ENCODE measurements at regions not wholly inside any gene's neighbourhood (a gene's known extent, or its start where the extent isn't known, plus 50 kb on each side); places are given as distances from the start of the nearest gene placed in this dataset.
"Not testable (repeated sequence)": the region's sequence is repeated elsewhere in the genome, so short reads cannot be mapped to it uniquely, and the experiment has no call there.

DNA sequence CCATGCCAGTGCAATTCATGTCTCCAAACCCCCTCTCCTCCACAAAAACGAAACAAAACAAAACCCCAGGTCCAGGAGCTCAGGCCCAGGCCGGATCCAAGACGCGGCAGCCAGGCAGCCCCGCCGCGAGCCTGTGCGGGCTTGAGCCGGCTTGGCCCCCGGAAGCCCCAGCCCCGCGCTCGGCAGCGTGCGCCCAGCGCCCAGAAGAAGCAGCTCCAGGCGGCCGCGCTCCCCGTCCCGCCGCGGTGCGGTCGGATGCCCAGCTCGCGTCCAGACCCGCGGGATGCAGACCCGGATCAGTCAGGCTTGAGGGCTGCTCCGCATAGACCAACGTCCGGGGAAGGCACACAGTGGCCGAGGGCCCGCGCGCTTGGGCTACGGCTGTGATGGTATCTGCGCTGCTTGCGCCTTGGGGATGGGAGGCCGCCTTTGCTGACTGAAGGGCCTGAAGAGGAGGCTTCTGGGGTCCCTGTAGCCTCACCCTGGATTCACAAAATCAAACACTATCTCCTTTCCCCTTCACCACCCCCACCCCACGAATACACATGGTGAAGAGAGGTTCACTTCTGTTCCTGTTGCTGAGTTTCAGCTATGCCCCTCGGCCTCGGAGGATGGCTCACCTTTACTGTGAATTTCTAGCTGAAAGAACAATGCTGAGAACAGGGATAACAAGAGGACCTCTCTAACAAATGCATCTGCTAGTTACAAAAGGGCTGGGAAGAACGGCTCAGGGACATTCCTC is 79.9 kb upstream of the EN2 start:
- no peak for DNase-seq

DNA sequence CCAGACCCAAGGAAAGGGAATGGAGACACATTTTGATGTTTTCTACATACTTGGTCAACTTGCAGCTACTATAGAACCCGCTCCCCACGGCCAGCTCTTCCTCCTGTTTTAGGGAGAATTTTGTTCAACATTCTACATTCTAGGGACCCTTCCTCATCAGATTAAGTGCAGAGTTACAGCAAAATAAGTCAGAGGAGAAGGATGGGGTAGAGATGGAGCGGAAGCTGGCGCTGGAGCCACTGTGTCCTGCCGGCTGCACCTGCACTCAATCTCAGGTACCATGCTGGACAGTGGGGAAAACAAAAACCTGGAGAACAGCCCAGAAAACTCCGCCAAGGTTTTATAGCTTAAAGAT is 79.4 kb upstream of the EN2 start:
- DNase-seq = no peak

DNA sequence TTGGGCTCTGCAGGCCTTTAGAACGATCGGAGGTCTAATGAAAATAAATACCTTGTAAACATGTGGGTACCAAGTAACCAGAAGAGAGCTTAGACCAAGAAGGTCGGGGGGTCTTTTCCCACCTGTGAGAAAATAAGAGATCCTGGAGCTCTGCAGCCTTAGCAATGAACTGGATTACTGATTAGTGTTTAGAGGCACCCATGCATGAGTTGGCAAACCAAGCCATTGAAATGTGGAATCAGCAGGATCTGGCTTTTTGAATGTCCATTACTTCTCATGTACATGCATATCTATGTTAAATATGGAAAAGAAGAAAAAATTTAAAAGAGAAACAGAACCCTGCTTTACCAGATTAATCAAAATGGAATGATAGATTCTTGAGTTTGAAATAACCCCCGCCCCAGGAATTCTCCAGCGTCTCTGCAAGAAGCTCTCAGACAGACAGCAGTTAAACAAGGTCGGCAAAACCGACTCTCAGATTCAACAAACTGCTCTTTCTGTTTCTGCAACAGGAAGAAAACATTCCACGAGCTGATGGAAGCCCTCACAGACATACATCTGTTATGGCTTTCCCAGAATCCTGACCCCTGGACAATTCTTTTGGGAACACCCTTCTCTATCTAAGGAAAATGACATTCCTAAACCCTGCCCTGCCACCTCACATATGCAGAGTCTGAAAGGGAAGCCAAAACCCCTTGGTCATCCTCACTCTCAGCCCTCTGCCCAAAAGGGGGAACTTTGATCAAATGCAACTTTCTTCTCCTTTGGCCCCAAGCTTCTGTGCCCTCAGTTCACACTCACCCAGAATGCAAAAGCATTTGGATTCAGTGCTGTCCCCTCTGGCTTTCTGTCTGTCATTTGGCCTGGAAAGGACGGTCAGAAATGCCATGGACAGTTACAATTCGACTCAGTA is 78.7 kb upstream of the EN2 start:
- DNase-seq = no peak

DNA sequence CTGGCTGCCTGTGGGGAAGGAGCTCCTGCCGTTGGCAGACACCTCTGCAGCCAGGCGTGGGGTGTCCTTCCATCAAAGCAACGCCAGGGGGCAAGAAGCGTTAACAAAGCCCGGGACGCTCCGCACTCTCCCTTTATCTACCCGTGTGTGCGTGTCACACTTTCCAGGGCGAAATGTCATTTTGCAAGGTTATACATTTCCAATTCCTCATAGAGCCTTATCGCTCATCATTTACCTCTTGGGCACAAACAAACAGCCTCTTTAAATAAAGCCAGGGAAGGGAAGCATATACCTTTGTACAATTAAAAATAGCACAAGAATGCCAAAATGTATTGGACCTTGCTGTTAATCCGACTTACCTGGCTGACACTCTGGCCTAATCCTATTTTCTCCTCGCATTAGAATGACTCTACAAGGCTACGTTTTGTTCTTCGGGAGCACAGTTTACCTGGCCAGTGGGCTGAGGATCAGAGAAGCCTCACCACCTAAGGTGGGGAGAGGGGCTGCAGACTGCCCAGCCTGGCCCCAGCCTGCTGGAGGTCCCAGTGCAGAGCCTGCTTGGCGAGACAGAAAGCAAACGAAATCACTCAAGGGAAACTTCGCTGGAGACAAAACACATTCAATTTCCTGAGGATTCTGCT is 77.6 kb upstream of the EN2 start:
- DNase-seq = peak; percentile 69

DNA sequence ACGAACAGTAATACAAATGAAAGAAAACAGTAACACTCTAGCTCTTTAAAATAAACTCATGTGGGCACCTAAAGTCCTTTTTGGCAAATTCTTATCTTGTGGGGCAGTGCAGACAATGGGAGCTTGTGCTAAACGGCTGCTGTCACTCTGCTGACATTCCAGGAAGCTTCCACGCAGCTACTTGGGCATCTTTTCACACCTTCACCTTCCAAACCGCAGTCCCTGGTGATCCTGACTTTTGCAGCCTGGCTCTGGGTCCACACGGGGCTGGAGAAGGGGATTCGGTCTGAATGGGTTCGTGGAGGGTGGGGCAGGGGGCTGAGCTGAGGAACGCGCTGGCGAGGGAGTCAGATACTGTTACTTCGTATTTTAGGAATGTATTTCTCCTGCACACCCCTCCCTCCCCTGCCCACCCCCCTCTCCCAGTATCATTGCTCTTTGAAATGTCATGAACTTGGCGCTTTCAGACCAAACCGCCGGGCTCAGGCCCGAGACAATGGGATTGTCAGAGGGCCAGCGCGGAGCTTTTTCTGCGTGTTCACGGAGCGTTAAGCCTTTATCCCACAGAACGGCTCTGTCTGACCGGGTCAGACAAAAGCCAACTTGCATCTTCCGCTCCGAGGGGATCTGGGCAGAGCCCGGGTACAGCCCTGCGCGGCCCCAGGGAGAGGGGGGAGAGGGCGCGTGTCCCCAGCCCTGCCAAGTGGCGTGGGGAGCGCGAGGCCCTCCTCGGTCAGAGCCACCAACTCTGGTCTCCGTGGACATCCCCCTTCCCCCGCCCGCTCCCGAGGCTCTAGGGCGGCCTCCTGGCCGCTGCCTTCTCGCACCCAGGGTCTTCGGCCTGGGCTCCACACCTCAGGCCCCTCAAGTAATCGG is 76.7 kb upstream of the EN2 start:
- DNase-seq = no peak

DNA sequence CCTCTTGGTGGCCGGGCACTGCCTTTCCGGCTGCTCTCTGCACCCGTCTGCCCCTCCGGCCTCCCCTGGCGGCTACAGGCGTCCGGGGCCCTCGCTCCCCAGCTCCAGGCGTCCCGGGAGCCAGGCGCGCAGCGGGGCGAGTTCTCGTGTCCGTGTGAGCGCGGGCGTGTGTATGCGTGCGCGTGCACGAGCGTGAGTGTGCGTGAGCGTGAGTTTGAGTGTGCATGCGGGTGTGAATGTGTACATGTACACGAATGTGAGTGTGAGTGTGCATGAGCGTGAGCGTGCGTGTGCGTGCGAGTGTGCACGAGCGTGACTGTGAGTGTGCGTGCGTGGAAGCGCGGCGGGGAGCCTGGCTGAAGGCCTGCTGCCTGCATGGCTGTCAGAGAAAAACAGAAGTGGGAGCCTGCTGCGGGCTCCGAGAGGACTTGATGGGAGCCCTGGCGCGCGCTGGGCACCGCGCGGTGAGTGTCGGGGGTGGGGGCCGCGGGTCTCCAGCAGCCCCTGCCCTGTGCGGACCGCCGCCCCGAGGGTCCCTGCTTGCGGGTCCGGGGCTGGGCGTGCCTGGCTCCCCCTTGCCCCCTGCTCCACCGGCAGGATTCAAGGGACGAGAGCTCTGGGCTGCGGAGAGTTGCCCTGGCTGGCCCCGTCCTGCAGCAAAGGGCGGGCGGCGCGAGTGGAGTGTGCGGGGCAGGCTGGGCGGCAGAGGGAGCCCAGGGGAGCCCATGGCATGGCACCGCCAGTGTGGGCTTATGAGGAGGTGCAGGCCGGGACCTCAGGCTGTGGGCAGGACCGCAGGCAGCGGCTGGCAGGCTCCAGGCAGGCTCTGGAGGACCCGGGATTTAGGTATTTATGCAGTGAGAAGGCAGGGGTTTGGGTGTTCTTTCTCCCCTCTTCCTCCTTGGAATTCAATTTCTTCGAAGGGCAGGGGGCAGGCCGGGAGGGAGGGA is 75.8 kb upstream of the EN2 start:
- DNase-seq = no peak

DNA sequence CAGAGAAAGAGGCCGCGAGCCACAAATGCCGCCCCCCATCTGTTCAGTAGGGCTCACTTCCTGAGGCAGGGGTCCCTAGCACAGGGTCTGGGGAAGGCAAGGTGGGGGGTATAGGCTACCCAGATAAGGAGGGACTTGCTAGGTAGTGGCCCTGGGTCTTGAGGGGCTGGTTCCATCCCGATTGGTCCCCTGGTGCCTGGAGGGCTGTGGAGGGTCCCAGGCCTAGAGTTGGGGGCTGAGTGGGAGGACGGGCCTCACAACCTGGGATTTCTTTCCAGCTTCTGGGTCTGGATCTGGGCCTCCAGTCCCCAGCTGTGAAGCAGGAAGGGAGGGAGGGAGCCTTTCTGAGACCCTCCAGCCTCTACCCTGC is 75.1 kb upstream of the EN2 start:
- no peak for DNase-seq

DNA sequence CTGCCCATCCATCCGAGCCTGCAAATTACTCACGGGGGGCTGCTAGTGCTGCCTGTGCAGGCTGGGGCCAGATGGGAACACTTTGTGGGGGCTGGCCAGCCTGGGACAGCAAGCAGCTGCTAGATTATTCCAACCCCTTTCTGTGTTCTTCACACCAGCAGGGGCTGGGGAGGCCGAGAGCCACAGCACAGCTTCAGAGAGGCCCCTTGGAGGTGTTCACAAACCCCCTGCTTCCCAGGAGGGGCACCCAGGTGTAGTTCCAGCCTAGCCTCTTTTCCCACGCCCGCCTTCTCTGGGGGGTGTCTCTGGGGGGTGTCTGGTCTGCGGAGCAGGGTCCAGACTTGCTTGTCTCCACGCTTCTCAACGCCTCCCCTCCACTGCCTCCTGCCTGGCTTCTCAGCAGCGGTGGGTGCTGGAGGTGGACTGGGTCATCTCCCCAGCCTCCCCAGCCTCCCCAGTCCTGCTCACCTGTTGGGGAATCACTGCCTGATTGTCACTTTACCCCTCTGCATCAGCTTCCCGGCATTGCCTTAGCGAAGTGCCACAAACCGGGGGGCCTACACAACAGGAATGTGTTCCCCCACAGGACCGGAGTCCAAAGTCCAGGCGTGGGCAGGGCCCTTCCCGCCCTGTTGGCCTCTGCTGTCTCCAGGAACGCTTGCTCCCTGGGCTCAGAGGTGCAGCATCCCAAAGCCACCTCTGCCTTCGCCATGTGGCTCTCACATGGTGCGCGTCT is 74.0 kb upstream of the EN2 start:
- DNase-seq = no peak

DNA sequence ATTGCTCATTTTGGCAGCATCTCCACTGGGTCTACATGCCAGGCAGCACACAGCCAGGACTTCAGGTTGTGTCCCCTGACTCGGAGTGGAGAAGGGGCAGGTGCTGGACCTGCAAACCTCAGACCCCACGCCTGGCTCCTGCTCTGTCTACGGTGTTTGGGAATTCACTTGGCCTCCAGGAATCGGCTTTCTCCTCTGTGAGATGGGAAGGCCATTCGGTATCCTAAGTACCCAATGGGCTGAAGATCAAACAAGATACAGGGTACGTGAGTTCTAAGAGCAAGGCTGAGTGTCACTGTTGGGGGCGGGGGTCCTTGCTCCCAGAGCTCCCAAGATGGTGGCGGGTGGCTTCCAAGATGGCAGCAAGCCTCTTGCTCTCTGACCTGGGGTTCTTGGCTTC is 73.2 kb upstream of the EN2 start:
- no peak for DNase-seq

DNA sequence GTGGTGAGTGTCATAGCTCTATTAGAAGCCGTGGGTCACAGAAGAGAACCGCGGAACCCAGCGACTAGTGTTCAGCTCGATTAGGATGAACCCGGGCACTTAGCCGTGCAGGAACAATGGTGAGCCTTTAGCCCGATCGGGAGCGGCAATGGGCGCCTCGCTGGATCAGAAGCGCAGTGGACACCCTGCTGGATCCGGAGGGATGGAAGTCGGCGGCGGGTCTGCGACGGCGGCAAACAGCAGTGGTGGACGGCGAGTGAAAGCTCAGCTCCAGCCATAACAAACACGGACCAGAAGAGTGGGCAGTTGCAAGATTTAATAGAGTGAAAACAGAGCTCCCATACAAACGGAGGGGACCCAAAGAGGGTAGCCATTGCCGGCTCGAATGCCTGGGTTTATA is 72.7 kb upstream of the EN2 start:
- not testable (repeated sequence) for DNase-seq

DNA sequence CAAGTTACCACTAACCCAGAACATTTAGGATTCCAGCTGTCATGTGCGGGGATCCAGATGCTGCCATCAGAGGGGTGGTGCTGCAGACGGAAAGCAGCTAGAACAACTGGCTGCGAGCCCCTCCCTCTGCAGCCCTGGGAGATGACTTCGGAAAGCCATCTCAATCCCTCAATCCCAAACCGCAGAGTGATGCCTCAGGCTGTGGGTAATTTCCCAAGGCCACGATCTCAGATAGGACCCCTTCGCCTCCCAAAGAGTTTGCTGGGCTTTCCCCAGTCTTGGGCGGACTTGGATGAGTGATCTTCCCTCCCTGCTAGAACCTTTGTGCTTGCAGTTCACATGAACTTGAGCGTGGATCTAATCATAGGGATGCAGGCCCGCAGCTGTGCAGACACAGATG is 71.3 kb upstream of the EN2 start:
- no peak for DNase-seq

DNA sequence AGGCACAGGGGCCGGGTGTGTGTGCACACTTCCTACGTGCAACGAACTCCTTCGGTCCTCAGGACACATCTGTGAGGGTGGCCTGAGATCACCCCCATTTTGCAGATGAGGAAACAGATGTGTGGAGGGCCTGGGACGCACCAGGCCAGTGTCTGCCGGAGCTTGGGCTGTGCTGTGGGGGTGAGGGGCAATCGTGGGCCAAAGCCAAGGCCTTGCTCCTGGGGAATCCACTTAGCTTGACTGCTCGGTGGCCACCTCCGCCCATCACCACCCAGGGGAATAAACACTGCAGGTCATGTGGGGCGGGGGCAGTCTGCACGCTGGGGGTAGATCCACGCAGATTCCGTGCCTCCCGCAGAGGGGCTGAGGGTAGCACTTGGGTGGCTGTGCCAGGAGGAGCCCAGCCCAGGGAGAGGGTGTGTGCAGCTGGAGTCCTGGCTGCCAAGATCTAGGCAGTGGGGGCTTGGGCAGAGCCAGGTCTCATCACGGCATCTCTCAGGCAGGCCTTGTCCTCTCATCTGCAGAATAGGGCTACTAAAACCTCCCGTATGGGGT is 70.8 kb upstream of the EN2 start:
- no peak for DNase-seq

DNA sequence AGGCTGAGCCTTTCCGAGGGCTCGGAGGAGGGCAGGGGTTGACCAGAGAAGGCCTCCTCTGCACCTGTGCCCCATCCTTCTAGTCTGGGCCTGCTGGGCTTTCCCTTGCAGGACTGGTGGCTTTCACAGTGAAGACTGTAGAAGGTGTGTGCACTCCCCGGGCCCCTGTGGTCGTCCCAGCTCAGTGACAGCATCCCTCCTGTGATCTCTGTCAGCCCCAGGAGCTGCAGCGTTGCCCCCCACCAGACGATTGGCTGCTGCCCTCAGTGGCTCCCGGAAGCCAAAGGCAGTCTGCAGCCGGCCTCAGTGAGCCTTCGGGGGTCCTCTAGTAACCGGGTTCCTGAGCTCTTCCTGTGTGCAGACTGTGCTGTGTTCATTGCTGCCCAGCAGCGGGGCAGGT is 69.4 kb upstream of the EN2 start:
- DNase-seq = no peak

DNA sequence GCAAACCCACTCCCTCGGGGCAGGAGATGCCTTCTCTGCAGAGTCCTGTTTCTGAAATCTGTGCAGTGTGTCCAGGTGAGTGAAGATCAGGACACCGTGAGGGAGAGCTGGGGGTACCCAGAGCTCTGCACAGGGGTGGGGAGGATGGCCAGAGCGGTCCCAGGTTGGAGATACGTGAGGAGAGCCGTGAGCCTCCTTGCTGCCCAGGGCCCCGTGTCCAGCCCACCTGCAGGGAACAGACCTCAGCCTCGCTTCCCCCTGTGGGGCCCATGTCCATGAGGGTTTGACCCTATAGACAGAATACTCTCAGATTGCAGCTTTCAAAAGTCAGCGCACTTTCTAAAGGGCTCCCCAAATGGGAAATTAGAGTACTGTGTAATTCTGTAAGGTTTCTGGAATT is 66.5 kb upstream of the EN2 start:
- no peak for DNase-seq

DNA sequence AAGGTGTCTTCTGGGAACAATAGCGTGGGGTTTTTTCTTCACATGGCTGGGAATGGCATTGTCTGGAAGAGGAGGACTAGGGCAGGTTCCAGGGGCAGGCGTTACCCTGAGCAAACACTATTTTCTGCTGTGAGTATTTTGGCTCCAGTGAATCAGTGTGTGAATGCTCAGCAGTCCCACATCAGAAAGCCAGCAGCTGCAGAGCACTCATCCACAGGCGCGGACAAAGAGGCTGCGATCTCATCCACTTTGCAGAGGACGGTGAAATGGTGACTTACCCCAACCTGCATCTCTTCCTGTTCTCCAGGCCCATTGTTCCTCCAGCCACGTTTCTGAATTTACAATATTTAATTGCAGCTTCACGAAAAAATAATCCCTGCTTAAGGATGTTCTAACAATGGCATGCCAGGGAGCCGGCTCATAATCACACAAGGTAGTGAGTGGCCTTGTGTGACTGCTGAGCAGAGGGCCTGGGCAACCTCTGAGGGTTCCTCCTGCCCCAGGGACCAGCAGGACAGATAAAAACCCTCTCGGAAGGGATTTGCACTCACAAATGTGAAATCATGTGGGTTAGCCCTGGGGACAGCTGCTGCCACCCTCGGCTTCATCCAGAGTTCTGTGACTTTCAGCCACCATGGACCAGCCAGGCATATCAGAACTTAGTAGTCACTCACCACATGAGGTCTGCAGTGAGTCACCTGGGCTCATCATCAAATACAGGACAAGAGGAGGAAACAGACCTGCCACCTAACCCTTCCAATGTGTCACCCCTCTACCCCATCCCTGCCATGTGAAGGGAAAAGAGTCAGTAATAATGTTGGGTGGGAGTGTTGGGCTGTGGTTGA is 65.0 kb upstream of the EN2 start:
- DNase-seq = no peak

DNA sequence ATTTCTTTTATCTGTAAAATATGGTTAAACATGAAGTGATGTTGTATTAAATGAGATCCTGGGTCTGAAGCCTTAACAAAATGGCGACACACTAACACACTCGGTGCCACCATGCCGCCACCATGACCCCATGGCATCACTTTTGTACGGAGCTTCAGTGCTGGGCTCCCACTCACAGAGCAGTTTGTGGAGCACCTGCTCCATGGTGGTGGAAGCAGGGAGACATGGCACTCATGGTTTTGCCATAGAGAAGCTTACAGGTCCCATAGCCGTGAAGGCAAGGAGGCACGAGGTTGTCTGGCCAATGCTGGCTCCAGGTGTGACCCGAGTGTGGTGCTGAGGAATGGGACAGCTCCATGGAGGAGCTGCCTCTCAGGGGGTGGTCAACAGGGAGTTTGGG is 63.5 kb upstream of the EN2 start:
- DNase-seq = no peak

DNA sequence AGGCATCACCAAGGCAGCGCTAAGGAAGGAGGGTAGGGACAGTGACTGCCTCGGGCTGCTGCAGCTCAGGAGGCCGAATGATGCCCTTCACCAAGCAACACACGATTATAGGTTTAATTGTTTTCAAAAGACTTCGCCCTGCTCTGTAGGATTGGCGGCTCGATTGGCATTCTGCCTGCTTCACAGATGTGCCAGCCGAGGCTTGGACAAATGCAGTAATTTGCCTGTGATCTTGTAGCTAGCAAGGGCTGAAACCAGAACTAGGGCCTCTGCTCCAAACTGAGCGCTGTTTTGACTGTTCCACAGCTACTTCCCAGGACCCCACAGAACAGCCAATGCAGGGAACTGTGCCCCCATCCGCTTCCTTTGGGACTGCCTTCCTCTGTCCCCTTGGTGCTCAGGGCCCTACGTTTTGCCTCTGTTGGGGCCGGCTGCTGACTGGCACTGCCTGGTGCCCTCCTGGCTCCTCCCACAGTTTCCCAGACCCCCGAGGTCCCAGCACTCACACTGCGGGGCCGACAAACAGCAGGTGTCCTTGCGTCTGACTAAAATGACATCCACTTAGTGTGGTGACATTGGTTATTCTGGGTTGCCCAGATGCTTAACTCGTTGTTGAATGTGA is 62.6 kb upstream of the EN2 start:
- DNase-seq = no peak

DNA sequence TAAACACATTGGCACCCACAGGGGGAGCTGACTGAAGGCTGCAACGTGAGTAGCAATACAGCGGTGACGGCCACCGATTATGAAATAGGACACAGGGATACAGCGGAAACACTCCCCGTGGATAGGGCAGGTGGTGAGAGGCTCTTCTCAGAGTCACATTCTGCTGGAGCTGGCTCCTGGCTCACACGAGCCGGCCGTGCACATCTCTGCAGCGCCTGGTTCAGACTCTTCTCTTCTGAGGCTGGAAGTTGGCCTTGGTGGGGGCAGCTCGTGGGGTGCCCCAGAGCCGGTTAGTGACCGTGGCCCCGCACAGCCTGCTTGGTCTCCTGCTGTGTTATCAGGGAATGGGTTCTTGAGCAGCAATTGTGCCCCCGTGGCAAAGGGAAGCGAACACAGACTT is 61.3 kb upstream of the EN2 start:
- DNase-seq = no peak

Measured in stimulated activated CD4-positive, alpha-beta T cell treated with anti-CD3 and anti-CD28 coated beads, Interleukin-12 subunit alpha, Interleukin-12 subunit beta, amount 100 ng/mL, for 4 hours (primary cell).